Neural progenitor cell (in vitro differentiated cells): ENCODE measurements at regions not wholly inside any gene's neighbourhood (a gene's known extent, or its start where the extent isn't known, plus 50 kb on each side); places are given as distances from the start of the nearest gene placed in this dataset.

Source experiments
- EZH2phosphoT487 ChIP-seq: fragments of 200-600 bp; sonication (generic); IDR thresholded peaks from 2 replicates; pipeline ENCODE4 v1.6.1; 2017; ENCODE audit warnings: antibody characterized with exemption
- TF ChIP-seq, protein P1 (sequence below): fragments of 200-600 bp; sonication (generic); IDR thresholded peaks from 2 replicates; pipeline ENCODE4 v1.5.1; 2017; ENCODE audit warnings: antibody characterized with exemption, mild to moderate bottlenecking

DNA sequence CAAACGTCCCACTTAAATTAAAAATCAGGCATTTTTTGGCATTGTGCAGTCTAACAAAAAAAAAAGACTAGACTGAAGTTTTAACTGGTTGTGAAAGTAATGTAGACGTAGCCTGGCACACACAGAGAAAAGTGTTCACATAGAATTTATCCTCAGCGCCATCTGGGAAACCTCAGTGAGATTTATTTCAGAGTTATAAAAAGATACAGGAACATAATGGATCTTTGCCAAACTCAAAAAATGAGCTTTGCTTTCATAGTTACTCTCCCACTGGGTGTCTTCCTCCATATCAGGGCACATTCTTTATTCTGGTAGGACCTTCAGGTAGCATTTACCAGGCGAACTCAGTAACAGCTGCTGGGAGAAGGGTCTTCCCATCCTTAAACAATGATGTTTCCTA, 532.4 kb upstream of the SALL3 start:
- no peak for TF ChIP-seq EZH2phosphoT487
- TF ChIP-seq, protein P1, sequence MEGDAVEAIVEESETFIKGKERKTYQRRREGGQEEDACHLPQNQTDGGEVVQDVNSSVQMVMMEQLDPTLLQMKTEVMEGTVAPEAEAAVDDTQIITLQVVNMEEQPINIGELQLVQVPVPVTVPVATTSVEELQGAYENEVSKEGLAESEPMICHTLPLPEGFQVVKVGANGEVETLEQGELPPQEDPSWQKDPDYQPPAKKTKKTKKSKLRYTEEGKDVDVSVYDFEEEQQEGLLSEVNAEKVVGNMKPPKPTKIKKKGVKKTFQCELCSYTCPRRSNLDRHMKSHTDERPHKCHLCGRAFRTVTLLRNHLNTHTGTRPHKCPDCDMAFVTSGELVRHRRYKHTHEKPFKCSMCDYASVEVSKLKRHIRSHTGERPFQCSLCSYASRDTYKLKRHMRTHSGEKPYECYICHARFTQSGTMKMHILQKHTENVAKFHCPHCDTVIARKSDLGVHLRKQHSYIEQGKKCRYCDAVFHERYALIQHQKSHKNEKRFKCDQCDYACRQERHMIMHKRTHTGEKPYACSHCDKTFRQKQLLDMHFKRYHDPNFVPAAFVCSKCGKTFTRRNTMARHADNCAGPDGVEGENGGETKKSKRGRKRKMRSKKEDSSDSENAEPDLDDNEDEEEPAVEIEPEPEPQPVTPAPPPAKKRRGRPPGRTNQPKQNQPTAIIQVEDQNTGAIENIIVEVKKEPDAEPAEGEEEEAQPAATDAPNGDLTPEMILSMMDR = no peak
